Kidney (tissue), 13 donors: ENCODE measurements at regions not wholly inside any gene's neighbourhood (a gene's known extent, or its start where the extent isn't known, plus 50 kb on each side); places are given as distances from the start of the nearest gene placed in this dataset.

Source experiments
- DNase-seq, 5 donors: peaks; one replicate each; pipeline ENCODE4 v3.0.0-alpha.2; 2013 to 2020
- FAIRE-seq: peaks from 2 replicates; lab custom pipeline; 2012; peaks lifted over from hg19 to GRCh38; lab: Jason Lieb, UNC
- H3K27ac ChIP-seq, 2 donors: one replicate each; pipeline ENCODE4 v1.7.0; 2013; ENCODE audit warnings: low read depth in 2 of 2, low read length in 2 of 2, inconsistent platforms in 1 of 2
- H3K27me3 ChIP-seq: one replicate; pipeline ENCODE4 v1.7.1; 2013; ENCODE audit warnings: low read length, inconsistent platforms; ENCODE audit not compliant: control insufficient read depth, insufficient read depth
- H3K36me3 ChIP-seq, 3 donors: one replicate each; pipeline versions ENCODE4 v1.7.0 to v1.7.1; 2013; ENCODE audit warnings: low read length in 3 of 3, control low read depth in 1 of 3, inconsistent platforms in 1 of 3; ENCODE audit not compliant: insufficient read depth in 3 of 3, control insufficient read depth in 2 of 3
- H3K4me1 ChIP-seq, 3 donors: one replicate each; pipeline versions ENCODE4 v1.7.0 to v1.7.1; 2013; ENCODE audit warnings: low read length in 3 of 3, inconsistent platforms in 1 of 3, low read depth in 1 of 3; ENCODE audit not compliant: control insufficient read depth in 2 of 3, insufficient read depth in 2 of 3
- H3K4me3 ChIP-seq, 3 donors: one replicate each; pipeline versions ENCODE4 v1.7.0 to v1.8.1; 2013; ENCODE audit warnings: low read length in 3 of 3, control low read depth in 1 of 3, inconsistent platforms in 1 of 3
- H3K9ac ChIP-seq, 3 donors: one replicate each; pipeline versions ENCODE4 v1.7.0 to v1.7.1; 2013; ENCODE audit warnings: low read length in 3 of 3, control low read depth in 1 of 3, inconsistent platforms in 1 of 3
- H3K9me3 ChIP-seq, 3 donors: one replicate each; pipeline versions ENCODE4 v1.7.0 to v1.7.1; 2013; ENCODE audit warnings: low read length in 3 of 3, control low read depth in 1 of 3, inconsistent platforms in 1 of 3; ENCODE audit not compliant: control insufficient read depth in 2 of 3, insufficient read depth in 1 of 3
- CTCF ChIP-seq: IDR thresholded peaks from 3 replicates; pipeline ENCODE4 v1.5.1; 2012; ENCODE audit warnings: mild to moderate bottlenecking, moderate library complexity, borderline replicate concordance; ENCODE audit not compliant: insufficient read depth; ENCODE audit errors: extremely low read depth
- intact Hi-C: fragments of 100-400 bp; cut with DNase I; formaldehyde crosslinking; loops from one replicate; pipeline ENCODE4 v1.11.1; 2022
- donor health status: control.
- donor health status: control.
- donor health status: control.
- donor health status: control.
- donor health status: control.
- donor health status: DM: yes; HTN: yes; CAD: no.
- donor health status: Normal renal cell carcinoma (clear cell type).

- H3K36me3 ChIP-seq = no peaks in the 10 kb centered on the region
- no peak overlapping the region for H3K9ac ChIP-seq
- no peak overlapping the region for H3K27ac ChIP-seq
- H3K27me3 ChIP-seq = no peaks in the 10 kb centered on the region
- FAIRE-seq (no peak), DNase-seq (peak in 2 of 5 donors; percentile 58 to 64)
- H3K9me3 ChIP-seq = no peaks in the 10 kb centered on the region
- H3K4me1 ChIP-seq = peaks cover 0 to 3% (median 0%) of the 10 kb centered on the region in 3 donors
- no peak for TF ChIP-seq CTCF
- intact Hi-C loops = no loop called here
- H3K4me3 ChIP-seq = no peak overlapping the region
These were observed 923.2 kb downstream of the LTN1 start for GRCh38 chr21:28069450-28069923.

- intact Hi-C loops = no loop called here
- H3K4me1 ChIP-seq = peaks cover 0 to 3% (median 0%) of the 10 kb centered on the region in 3 donors
- DNase-seq (peak in 2 of 5 donors; percentile 19 to 26), FAIRE-seq (no peak)
- H3K9ac ChIP-seq = no peak overlapping the region
- no peaks in the 10 kb centered on the region for H3K36me3 ChIP-seq
- no peaks in the 10 kb centered on the region for H3K9me3 ChIP-seq
- no peak overlapping the region for H3K4me3 ChIP-seq
- H3K27ac ChIP-seq = no peak overlapping the region
- TF ChIP-seq CTCF = no peak
- no peaks in the 10 kb centered on the region for H3K27me3 ChIP-seq
These were observed 924.0 kb downstream of the LTN1 start for GRCh38 chr21:28068455-28069358.

DNA sequence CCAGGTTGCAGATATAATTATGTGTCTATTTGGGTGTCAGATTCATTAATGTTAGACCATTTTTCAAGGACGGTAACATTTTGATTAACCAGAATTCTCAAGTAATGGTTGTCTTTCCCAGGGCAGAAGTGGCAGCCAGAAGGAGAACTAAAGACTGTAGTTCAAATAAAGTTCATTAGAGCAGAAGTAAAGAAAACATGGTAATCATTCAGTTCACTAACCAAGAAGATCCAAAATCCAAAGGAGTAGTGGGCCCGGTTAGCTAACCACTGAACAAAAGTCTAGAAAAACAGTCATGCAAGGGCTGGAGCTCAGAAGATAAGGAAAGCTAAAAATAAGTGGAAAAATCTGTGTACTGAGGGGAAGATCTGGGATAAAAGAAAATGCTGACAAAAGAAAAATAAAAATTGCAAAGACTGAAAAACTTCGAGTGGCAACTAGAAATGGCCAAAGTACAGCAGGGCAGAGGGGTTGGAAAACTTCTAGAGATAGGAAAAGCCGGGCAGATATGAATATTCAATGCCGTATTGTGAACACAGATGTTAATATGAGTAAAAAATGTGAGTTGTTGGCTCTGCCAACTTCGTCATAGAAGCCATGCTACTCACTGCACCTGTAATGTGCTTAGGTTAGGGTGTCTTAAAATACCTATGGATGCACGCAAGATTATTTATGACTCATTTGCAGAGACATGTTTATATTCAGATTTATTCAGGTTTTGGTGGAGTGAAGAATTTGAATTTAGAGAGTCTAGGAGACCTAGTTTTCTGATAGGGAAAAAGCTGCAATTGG, 925.9 kb downstream of the LTN1 start:
- intact Hi-C loops = no loop called here
- Histone ChIP-seq H3K9me3 (no peaks in the 10 kb centered on the region), H3K4me3 (no peak overlapping the region), H3K36me3 (no peaks in the 10 kb centered on the region), H3K27ac (no peak overlapping the region), H3K9ac (no peak overlapping the region), H3K4me1 (peaks cover 0 to 3% (median 0%) of the 10 kb centered on the region in 3 donors), H3K27me3 (no peaks in the 10 kb centered on the region)
- no peak for TF ChIP-seq CTCF
- peak in 2 of 5 donors; percentile 67 to 72 for DNase-seq
- FAIRE-seq = no peak
